Spleen (tissue), 11 donors: ENCODE measurements at regions not wholly inside any gene's neighbourhood (a gene's known extent, or its start where the extent isn't known, plus 50 kb on each side); places are given as distances from the start of the nearest gene placed in this dataset.
A peak's percentile ranks its signal among the peaks of the same experiment; 100 is the strongest.

Experiments
- DNase-seq: peaks from one replicate; pipeline ENCODE4 v3.0.0-alpha.2; 2020
- H3K27ac ChIP-seq, 8 donors: fragments of 200-600 bp; sonication (generic) in 7 of 8; 1 replicate in 4 of 8; 2 replicates in 4 of 8; pipeline versions ENCODE4 v1.5.0 to v1.8.0; 2016 to 2021; ENCODE audit warnings: inconsistent platforms in 4 of 8, mild to moderate bottlenecking in 4 of 8, moderate library complexity in 1 of 8
- H3K27me3 ChIP-seq, 7 donors: fragments of 200-600 bp; sonication (generic) in 6 of 7; replicated peaks in 1 of 7; 1 replicate in 4 of 7; 2 replicates in 3 of 7; pipeline versions ENCODE4 v1.5.0 to v1.8.0; 2016 to 2021; ENCODE audit warnings: inconsistent platforms in 3 of 7, mild to moderate bottlenecking in 1 of 7
- H3K36me3 ChIP-seq, 6 donors: fragments of 200-600 bp; sonication (generic) in 5 of 6; 1 replicate in 4 of 6; 2 replicates in 2 of 6; pipeline versions ENCODE4 v1.5.0 to v1.8.0; 2016 to 2021; ENCODE audit warnings: inconsistent platforms in 2 of 6
- H3K4me1 ChIP-seq, 6 donors: fragments of 200-600 bp; sonication (generic) in 5 of 6; 1 replicate in 3 of 6; 2 replicates in 3 of 6; pipeline versions ENCODE4 v1.5.0 to v1.8.0; 2016 to 2021; ENCODE audit warnings: inconsistent platforms in 3 of 6
- H3K4me3 ChIP-seq, 8 donors: fragments of 200-600 bp; sonication (generic) in 7 of 8; 1 replicate in 4 of 8; 2 replicates in 4 of 8; pipeline versions ENCODE4 v1.5.0 to v1.8.0; 2016 to 2021; ENCODE audit warnings: inconsistent platforms in 4 of 8, mild to moderate bottlenecking in 4 of 8, moderate library complexity in 2 of 8
- H3K9me3 ChIP-seq, 8 donors: fragments of 200-600 bp; sonication (generic) in 7 of 8; 1 replicate in 4 of 8; 2 replicates in 4 of 8; pipeline versions ENCODE4 v1.5.0 to v1.8.0; 2016 to 2021; ENCODE audit warnings: inconsistent platforms in 4 of 8
- CTCF ChIP-seq, 11 experiments: fragments of 200-600 bp in 7 of 11; fragments of 450-650 bp in 4 of 11; sonication (generic) in 4 of 11; IDR thresholded peaks in 8 of 11; conservative IDR thresholded peaks in 3 of 11; 1 replicate in 7 of 11; 2 replicates in 4 of 11; pipeline versions ENCODE4 v1.4.0 to v1.8.0; 2016 to 2021; ENCODE audit warnings: antibody characterized with exemption in 11 of 11, inconsistent platforms in 4 of 11, mild to moderate bottlenecking in 1 of 11
- POLR2A ChIP-seq, 3 donors: fragments of 450-650 bp; IDR thresholded peaks; one replicate each; pipeline ENCODE4 v1.5.1; 2017; ENCODE audit warnings: antibody characterized with exemption in 3 of 3, mild to moderate bottlenecking in 1 of 3
- POLR2AphosphoS5 ChIP-seq, 3 donors: sonication (generic); formaldehyde crosslinking; IDR thresholded peaks; one replicate each; pipeline ENCODE4 v1.5.1; 2017; ENCODE audit warnings: antibody characterized with exemption in 3 of 3
- WGBS, 5 donors: extraction: QIAGEN DNeasy Blood & Tissue Kit in 3 of 5; methylation state at CpG; one replicate each; pipeline versions ENCODE4 v1.1.5 to v1.1.7; 2013 to 2018; 5-methylcytosine and 5-hydroxymethylcytosine counted together
- intact Hi-C: fragments of 100-400 bp; cut with DNase I; formaldehyde crosslinking; loops from one replicate; pipeline ENCODE4 v1.15.0; 2023; ENCODE audit warnings: low total_unique reads
- donor health status: healthy with polysubstance abuse.
- donor health status: DM: no; HTN: no; CAD: no; lungs with moderate emphysema.
- donor health status: DM: no; HTN: no; CAD: no.
- donor health status: Bipolar disorder and iron deficiency.
- donor health status: healthy.
- donor health status: DM: no; HTN: no; CAD: no.
- donor health status: DM: yes; HTN: yes; CAD: no.

- H3K36me3 ChIP-seq = no peaks in the 10 kb centered on the region
- WGBS, 5 donors = 28 to 50% (median 36%) methylated on average over 1 of the region's 1 CpG
These were observed 291.2 kb upstream of the ADGRB3 start for GRCh38 chr6:68343901-68344300.

GRCh38 chr6:68342286-68342685 is 292.8 kb upstream of the ADGRB3 start:
- H3K4me3 ChIP-seq = no peak overlapping the region
- H3K36me3 ChIP-seq = no peaks in the 10 kb centered on the region
- H3K9me3 ChIP-seq = no peaks in the 10 kb centered on the region
- no peak for DNase-seq
- H3K27ac ChIP-seq = no peak overlapping the region
- intact Hi-C loops = no loop called here
- H3K4me1 ChIP-seq = no peaks in the 10 kb centered on the region
- H3K27me3 ChIP-seq = no peaks in the 10 kb centered on the region
- WGBS, 5 donors = 44 to 96% (median 67%) methylated on average over 1 of the region's 1 CpG
- TF ChIP-seq POLR2A (IDR thresholded peaks at IDR 0.05) = no peak
- no peak for TF ChIP-seq POLR2AphosphoS5 (IDR thresholded peaks at IDR 0.05)
- no peak for TF ChIP-seq CTCF (IDR thresholded peaks at IDR 0.05 in 8 of 11, conservative IDR thresholded peaks at IDR 0.05 in 3 of 11)

More at GRCh38 chr6:68343901-68344300, 291.2 kb upstream of the ADGRB3 start:
- no peak overlapping the region for H3K27ac ChIP-seq
- no peak overlapping the region for H3K4me3 ChIP-seq
- no peaks in the 10 kb centered on the region for H3K4me1 ChIP-seq
- TF ChIP-seq POLR2AphosphoS5 (IDR thresholded peaks at IDR 0.05) (no peak), CTCF (IDR thresholded peaks at IDR 0.05 in 8 of 11, conservative IDR thresholded peaks at IDR 0.05 in 3 of 11) (peak in 2 of 11 experiments; percentile 12 to 17), POLR2A (IDR thresholded peaks at IDR 0.05) (no peak)
- H3K9me3 ChIP-seq = no peaks in the 10 kb centered on the region
- H3K27me3 ChIP-seq = no peaks in the 10 kb centered on the region
- intact Hi-C loops = no loop called here
- no peak for DNase-seq

GRCh38 chr6:68339488-68340131 is 295.5 kb upstream of the ADGRB3 start:
- intact Hi-C loops = no loop called here
- Histone ChIP-seq H3K27me3 (no peaks in the 10 kb centered on the region), H3K36me3 (no peaks in the 10 kb centered on the region), H3K4me3 (no peak overlapping the region), H3K9me3 (no peaks in the 10 kb centered on the region), H3K4me1 (no peaks in the 10 kb centered on the region), H3K27ac (no peak overlapping the region)
- TF ChIP-seq POLR2AphosphoS5 (IDR thresholded peaks at IDR 0.05) (no peak), CTCF (IDR thresholded peaks at IDR 0.05 in 8 of 11, conservative IDR thresholded peaks at IDR 0.05 in 3 of 11) (no peak), POLR2A (IDR thresholded peaks at IDR 0.05) (no peak)
- DNase-seq = no peak

- Histone ChIP-seq H3K36me3 (no peaks in the 10 kb centered on the region), H3K9me3 (no peaks in the 10 kb centered on the region), H3K4me3 (no peak overlapping the region), H3K27me3 (no peaks in the 10 kb centered on the region), H3K4me1 (no peaks in the 10 kb centered on the region), H3K27ac (no peak overlapping the region)
- DNase-seq = no peak
- intact Hi-C loops = no loop called here
- TF ChIP-seq POLR2AphosphoS5 (IDR thresholded peaks at IDR 0.05) (no peak), CTCF (IDR thresholded peaks at IDR 0.05 in 8 of 11, conservative IDR thresholded peaks at IDR 0.05 in 3 of 11) (no peak), POLR2A (IDR thresholded peaks at IDR 0.05) (no peak)
These were observed 301.6 kb upstream of the ADGRB3 start for GRCh38 chr6:68333442-68333841.
